ENCODE measurements at regions not wholly inside any gene's neighbourhood (a gene's known extent, or its start where the extent isn't known, plus 50 kb on each side); places are given as distances from the start of the nearest gene placed in this dataset.

GRCh38 chr20:43798291-43799149, 71.7 kb upstream of the GTSF1L start:
- WGBS (ENCODE audit: insufficient coverage): 89% methylated on average over 7 of the region's 7 CpGs
- Mint-ChIP-seq H3K4me3 (no peak overlapping the region), H3K27ac (no peak overlapping the region), H3K9me3 (peaks cover under 1% of the 10 kb centered on the region in 2 donors), H3K4me1 (peaks cover 6% of the 10 kb centered on the region in 2 donors), H3K36me3 (no peaks in the 10 kb centered on the region), H3K27me3 (ENCODE audit: low read depth in 2 of 2) (peaks cover 21 to 28% of the 10 kb centered on the region in 2 donors)
- Histone ChIP-seq H3K4me1 (ENCODE audit: control insufficient read depth, insufficient read depth, low read length) (no peaks in the 10 kb centered on the region), H3K36me3 (ENCODE audit: control insufficient read depth, insufficient read depth, low read length) (no peaks in the 10 kb centered on the region), H3K4me3 (ENCODE audit: low read length) (no peak overlapping the region), H3K27ac (ENCODE audit: low read length) (no peak overlapping the region), H3K27me3 (ENCODE audit: control insufficient read depth, insufficient read depth, low read length) (no peaks in the 10 kb centered on the region), H3K9me3 (ENCODE audit: control insufficient read depth, insufficient read depth, low read length) (no peaks in the 10 kb centered on the region)
- intact Hi-C loops (cut with micrococcal nuclease): no loop called here
- DNase-seq (no peak), ATAC-seq (no peak)
- TF ChIP-seq, protein P1, sequence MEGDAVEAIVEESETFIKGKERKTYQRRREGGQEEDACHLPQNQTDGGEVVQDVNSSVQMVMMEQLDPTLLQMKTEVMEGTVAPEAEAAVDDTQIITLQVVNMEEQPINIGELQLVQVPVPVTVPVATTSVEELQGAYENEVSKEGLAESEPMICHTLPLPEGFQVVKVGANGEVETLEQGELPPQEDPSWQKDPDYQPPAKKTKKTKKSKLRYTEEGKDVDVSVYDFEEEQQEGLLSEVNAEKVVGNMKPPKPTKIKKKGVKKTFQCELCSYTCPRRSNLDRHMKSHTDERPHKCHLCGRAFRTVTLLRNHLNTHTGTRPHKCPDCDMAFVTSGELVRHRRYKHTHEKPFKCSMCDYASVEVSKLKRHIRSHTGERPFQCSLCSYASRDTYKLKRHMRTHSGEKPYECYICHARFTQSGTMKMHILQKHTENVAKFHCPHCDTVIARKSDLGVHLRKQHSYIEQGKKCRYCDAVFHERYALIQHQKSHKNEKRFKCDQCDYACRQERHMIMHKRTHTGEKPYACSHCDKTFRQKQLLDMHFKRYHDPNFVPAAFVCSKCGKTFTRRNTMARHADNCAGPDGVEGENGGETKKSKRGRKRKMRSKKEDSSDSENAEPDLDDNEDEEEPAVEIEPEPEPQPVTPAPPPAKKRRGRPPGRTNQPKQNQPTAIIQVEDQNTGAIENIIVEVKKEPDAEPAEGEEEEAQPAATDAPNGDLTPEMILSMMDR (IDR thresholded peaks at IDR 0.05): no peak

DNA sequence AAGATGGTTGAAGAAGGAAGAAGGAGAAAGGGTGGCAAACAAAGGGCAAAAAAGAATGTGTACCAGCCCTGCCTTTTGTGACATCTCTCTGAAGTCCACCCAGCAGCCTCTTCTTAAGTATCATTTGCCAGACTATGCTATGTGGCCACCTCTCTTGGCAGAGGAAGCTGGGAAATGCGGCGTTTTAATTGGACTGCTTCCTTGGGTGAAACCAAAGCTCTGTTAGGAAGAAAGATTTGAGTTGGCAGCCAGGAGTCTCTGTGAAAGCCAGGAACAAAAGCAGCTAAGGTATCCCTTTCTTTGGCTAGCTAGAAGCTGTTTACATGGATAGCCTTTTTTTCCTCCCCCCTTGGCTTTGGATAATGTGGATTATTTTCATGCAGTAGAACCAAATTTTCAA, 67.5 kb upstream of the GTSF1L start:
- Mint-ChIP-seq H3K4me3 (no peak overlapping the region), H3K4me1 (no peaks in the 10 kb centered on the region), H3K27ac (no peak overlapping the region), H3K9me3 (peaks cover 0 to 5% of the 10 kb centered on the region in 2 donors), H3K27me3 (ENCODE audit: low read depth in 2 of 2) (peaks cover 21 to 29% of the 10 kb centered on the region in 2 donors), H3K36me3 (peaks cover 15% of the 10 kb centered on the region)
- no peaks in the 10 kb centered on the region for H3K4me1 ChIP-seq (ENCODE audit: control insufficient read depth, insufficient read depth, low read length)
- ATAC-seq (no peak), DNase-seq (no peak)
- intact Hi-C loops (cut with micrococcal nuclease): no loop called here
- no peak overlapping the region for H3K27ac ChIP-seq (ENCODE audit: low read length)
- no peaks in the 10 kb centered on the region for H3K27me3 ChIP-seq (ENCODE audit: control insufficient read depth, insufficient read depth, low read length)
- no peak overlapping the region for H3K4me3 ChIP-seq (ENCODE audit: low read length)
- no peaks in the 10 kb centered on the region for H3K36me3 ChIP-seq (ENCODE audit: control insufficient read depth, insufficient read depth, low read length)
- TF ChIP-seq, protein P1 (IDR thresholded peaks at IDR 0.05): no peak
- WGBS (ENCODE audit: insufficient coverage): 94% methylated on average over 2 of the region's 2 CpGs
- H3K9me3 ChIP-seq (ENCODE audit: control insufficient read depth, insufficient read depth, low read length): no peaks in the 10 kb centered on the region

GRCh38 chr20:43789593-43789992, 62.8 kb upstream of the GTSF1L start:
- no peaks in the 10 kb centered on the region for H3K36me3 ChIP-seq (ENCODE audit: control insufficient read depth, insufficient read depth, low read length)
- intact Hi-C loops (cut with micrococcal nuclease): no loop called here
- H3K4me3 Mint-ChIP-seq: no peak overlapping the region
- H3K27me3 Mint-ChIP-seq (ENCODE audit: low read depth in 2 of 2): peaks cover 20 to 42% of the 10 kb centered on the region in 2 donors
- H3K9me3 Mint-ChIP-seq: peaks cover 0 to 5% of the 10 kb centered on the region in 2 donors
- no peaks in the 10 kb centered on the region for H3K9me3 ChIP-seq (ENCODE audit: control insufficient read depth, insufficient read depth, low read length)
- peaks cover 15% of the 10 kb centered on the region for H3K36me3 Mint-ChIP-seq
- no peak overlapping the region for H3K27ac Mint-ChIP-seq
- TF ChIP-seq, protein P1 (IDR thresholded peaks at IDR 0.05): peak; percentile 12
- peaks cover 2% of the 10 kb centered on the region for H3K27me3 ChIP-seq (ENCODE audit: control insufficient read depth, insufficient read depth, low read length)
- H3K4me3 ChIP-seq (ENCODE audit: low read length): no peak overlapping the region
- ATAC-seq (no peak), DNase-seq (no peak)
- no peak overlapping the region for H3K27ac ChIP-seq (ENCODE audit: low read length)
- no peaks in the 10 kb centered on the region for H3K4me1 Mint-ChIP-seq
- no peaks in the 10 kb centered on the region for H3K4me1 ChIP-seq (ENCODE audit: control insufficient read depth, insufficient read depth, low read length)

All from natural killer cell (primary cell).